Gastrocnemius medialis (tissue), 4 donors: ENCODE measurements at regions not wholly inside any gene's neighbourhood (a gene's known extent, or its start where the extent isn't known, plus 50 kb on each side); places are given as distances from the start of the nearest gene placed in this dataset.

Experiments
- ATAC-seq, 2 donors: fragments of 150-250 bp; one replicate each; pipeline ENCODE4 v1.9.1; 2016
- DNase-seq, 2 donors: peaks; one replicate each; pipeline ENCODE4 v3.0.0-alpha.2; 2019
- H3K27ac ChIP-seq, 4 donors: fragments of 200-600 bp; sonication (generic); 1 replicate in 1 of 4; 2 replicates in 3 of 4; pipeline ENCODE4 v1.5.1; 2016 to 2018; ENCODE audit warnings: mild to moderate bottlenecking in 2 of 4, moderate library complexity in 1 of 4
- H3K27me3 ChIP-seq, 3 donors: fragments of 200-600 bp; sonication (generic) in 2 of 3; 1 replicate in 1 of 3; 2 replicates in 2 of 3; pipeline versions ENCODE4 v1.5.1 to v1.6.0; 2016 to 2019; ENCODE audit warnings: mild to moderate bottlenecking in 1 of 3, moderate library complexity in 1 of 3
- H3K36me3 ChIP-seq, 2 donors: fragments of 200-600 bp; sonication (generic) in 1 of 2; one replicate each; pipeline ENCODE4 v1.5.1; 2017 to 2018
- H3K4me1 ChIP-seq, 2 donors: fragments of 200-600 bp; sonication (generic) in 1 of 2; one replicate each; pipeline ENCODE4 v1.5.1; 2016 to 2017; ENCODE audit warnings: mild to moderate bottlenecking in 2 of 2
- H3K4me3 ChIP-seq, 4 donors: fragments of 200-600 bp; sonication (generic) in 3 of 4; 1 replicate in 1 of 4; 2 replicates in 3 of 4; pipeline ENCODE4 v1.5.1; 2016 to 2019; ENCODE audit warnings: mild to moderate bottlenecking in 2 of 4
- H3K9me3 ChIP-seq, 3 donors: fragments of 200-600 bp; sonication (generic) in 2 of 3; 1 replicate in 1 of 3; 2 replicates in 2 of 3; pipeline ENCODE4 v1.5.1; 2016 to 2019
- CTCF ChIP-seq, 5 experiments: fragments of 450-650 bp in 3 of 5; fragments of 200-600 bp in 2 of 5; sonication (generic) in 2 of 5; IDR thresholded peaks in 4 of 5; conservative IDR thresholded peaks in 1 of 5; 1 replicate in 4 of 5; 2 replicates in 1 of 5; pipeline ENCODE4 v1.5.1; 2016 to 2019; ENCODE audit warnings: antibody characterized with exemption in 5 of 5, mild to moderate bottlenecking in 3 of 5, moderate library complexity in 3 of 5
- POLR2A ChIP-seq, 2 donors: fragments of 450-650 bp; IDR thresholded peaks; one replicate each; pipeline ENCODE4 v1.6.1; 2017; ENCODE audit warnings: antibody characterized with exemption in 2 of 2, mild to moderate bottlenecking in 2 of 2, moderate library complexity in 2 of 2
- in situ Hi-C, 4 donors: fragments of 200-750 bp; cut with MboI; loops; one replicate each; pipeline versions ENCODE4 v1.15.0 to v1.8.0; 2017; ENCODE audit warnings: low sequenced_read_pairs in 4 of 4
- intact Hi-C: fragments of 100-400 bp; cut with DNase I; formaldehyde crosslinking; loops from one replicate; pipeline ENCODE4 v1.15.1; 2023; ENCODE audit warnings: low total_unique reads

- Histone ChIP-seq H3K4me3 (no peak overlapping the region), H3K27me3 (no peaks in the 10 kb centered on the region), H3K9me3 (no peaks in the 10 kb centered on the region), H3K4me1 (no peaks in the 10 kb centered on the region), H3K36me3 (no peaks in the 10 kb centered on the region), H3K27ac (no peak overlapping the region)
- ATAC-seq (no peak), DNase-seq (no peak)
- no peak for TF ChIP-seq POLR2A (IDR thresholded peaks at IDR 0.05)
- TF ChIP-seq CTCF (IDR thresholded peaks at IDR 0.05 in 4 of 5, conservative IDR thresholded peaks at IDR 0.05 in 1 of 5), result no peak
- intact Hi-C loops, result no loop called here
- in situ Hi-C loops, result no loop called here
Measured at GRCh38 chr10:63994371-63994770, 473.2 kb downstream of the REEP3 start.

GRCh38 chr10:64007157-64007556 lies 486.0 kb downstream of the REEP3 start:
- ATAC-seq (no peak), DNase-seq (no peak)
- TF ChIP-seq CTCF (IDR thresholded peaks at IDR 0.05 in 4 of 5, conservative IDR thresholded peaks at IDR 0.05 in 1 of 5) (no peak), POLR2A (IDR thresholded peaks at IDR 0.05) (no peak)
- H3K9me3 ChIP-seq, result no peaks in the 10 kb centered on the region
- in situ Hi-C loops, result no loop called here
- H3K4me3 ChIP-seq, result no peak overlapping the region
- no peaks in the 10 kb centered on the region for H3K36me3 ChIP-seq
- H3K27me3 ChIP-seq, result no peaks in the 10 kb centered on the region
- intact Hi-C loops, result no loop called here
- H3K4me1 ChIP-seq, result no peaks in the 10 kb centered on the region
- H3K27ac ChIP-seq, result no peak overlapping the region

- DNase-seq (no peak), ATAC-seq (no peak)
- in situ Hi-C loops, result no loop called here
- Histone ChIP-seq H3K27me3 (no peaks in the 10 kb centered on the region), H3K4me1 (no peaks in the 10 kb centered on the region), H3K9me3 (no peaks in the 10 kb centered on the region), H3K27ac (no peak overlapping the region), H3K36me3 (no peaks in the 10 kb centered on the region), H3K4me3 (no peak overlapping the region)
- intact Hi-C loops, result no loop called here
- TF ChIP-seq CTCF (IDR thresholded peaks at IDR 0.05 in 4 of 5, conservative IDR thresholded peaks at IDR 0.05 in 1 of 5) (no peak), POLR2A (IDR thresholded peaks at IDR 0.05) (no peak)
Measured at GRCh38 chr10:64010711-64011110, 489.5 kb downstream of the REEP3 start.

- TF ChIP-seq CTCF (IDR thresholded peaks at IDR 0.05 in 4 of 5, conservative IDR thresholded peaks at IDR 0.05 in 1 of 5) (no peak), POLR2A (IDR thresholded peaks at IDR 0.05) (no peak)
- Histone ChIP-seq H3K4me3 (no peak overlapping the region), H3K27ac (no peak overlapping the region), H3K27me3 (no peaks in the 10 kb centered on the region), H3K9me3 (no peaks in the 10 kb centered on the region), H3K4me1 (no peaks in the 10 kb centered on the region), H3K36me3 (no peaks in the 10 kb centered on the region)
- DNase-seq (no peak), ATAC-seq (peak in 1 of 2 donors; percentile 52)
- intact Hi-C loops (no loop called here), in situ Hi-C loops (no loop called here)
Measured at GRCh38 chr10:64011912-64012714, 490.9 kb downstream of the REEP3 start.

GRCh38 chr10:64014281-64014680 lies 493.1 kb downstream of the REEP3 start:
- DNase-seq, result no peak

More at GRCh38 chr10:64014281-64014680, 493.1 kb downstream of the REEP3 start:
- no peaks in the 10 kb centered on the region for H3K9me3 ChIP-seq
- H3K36me3 ChIP-seq, result no peaks in the 10 kb centered on the region
- H3K4me1 ChIP-seq, result no peaks in the 10 kb centered on the region
- TF ChIP-seq POLR2A (IDR thresholded peaks at IDR 0.05) (no peak), CTCF (IDR thresholded peaks at IDR 0.05 in 4 of 5, conservative IDR thresholded peaks at IDR 0.05 in 1 of 5) (no peak)
- H3K27ac ChIP-seq, result no peak overlapping the region
- in situ Hi-C loops (no loop called here), intact Hi-C loops (no loop called here)
- H3K4me3 ChIP-seq, result no peak overlapping the region
- no peak for ATAC-seq
- H3K27me3 ChIP-seq, result no peaks in the 10 kb centered on the region
